ENCODE measurements at regions not wholly inside any gene's neighbourhood (a gene's known extent, or its start where the extent isn't known, plus 50 kb on each side); places are given as distances from the start of the nearest gene placed in this dataset.

- TF ChIP-seq CTCF (conservative IDR thresholded peaks at IDR 0.05; ENCODE audit: low read depth, low read length), result no peak
- Histone ChIP-seq H3K4me1 (ENCODE audit: insufficient read depth, low read length, poor library complexity, severe bottlenecking) (no peaks in the 10 kb centered on the region), H3K36me3 (ENCODE audit: insufficient read depth, low read length, poor library complexity, severe bottlenecking) (no peaks in the 10 kb centered on the region), H3K4me3 (ENCODE audit: low read depth, low read length, poor library complexity, severe bottlenecking) (no peak overlapping the region), H3K27me3 (replicated peaks; ENCODE audit: insufficient read depth, low read depth, low read length, poor library complexity) (no peaks in the 10 kb centered on the region), H3K27ac (ENCODE audit: low read depth, low read length, poor library complexity, severe bottlenecking) (no peak overlapping the region), H3K9me3 (ENCODE audit: low read depth, low read length, poor library complexity, severe bottlenecking) (no peaks in the 10 kb centered on the region)
- DNase-seq (ENCODE audit: low spot score), result no peak
- BruUV-seq (replicated peaks), result no TSS peak
- intact Hi-C loops (cut with micrococcal nuclease; ENCODE audit: unreplicated experiment), result no loop called here
- ChIA-PET CTCF (no interaction called here), POLR2A (ENCODE audit: low non-redundant PET) (no interaction called here)
These were observed 635.1 kb upstream of the SLC39A10 start for GRCh38 chr2:195021711-195022507.

- POLR2A ChIA-PET (ENCODE audit: low non-redundant PET), result no interaction called here
- H3K4me3 ChIP-seq (ENCODE audit: low read depth, low read length, poor library complexity, severe bottlenecking), result no peak overlapping the region
- H3K4me1 ChIP-seq (ENCODE audit: insufficient read depth, low read length, poor library complexity, severe bottlenecking), result no peaks in the 10 kb centered on the region
- H3K36me3 ChIP-seq (ENCODE audit: insufficient read depth, low read length, poor library complexity, severe bottlenecking), result no peaks in the 10 kb centered on the region
- no peak for DNase-seq (ENCODE audit: low spot score)
- TF ChIP-seq EZH2 (IDR thresholded peaks at IDR 0.05; ENCODE audit: borderline replicate concordance, low read depth, low read length, poor library complexity, severe bottlenecking) (no peak), CTCF (conservative IDR thresholded peaks at IDR 0.05; ENCODE audit: low read depth, low read length) (no peak)
- no TSS peak for BruUV-seq (replicated peaks)
- no peaks in the 10 kb centered on the region for H3K27me3 ChIP-seq (replicated peaks; ENCODE audit: insufficient read depth, low read depth, low read length, poor library complexity)
- intact Hi-C loops (cut with micrococcal nuclease; ENCODE audit: unreplicated experiment), result no loop called here
- no peaks in the 10 kb centered on the region for H3K9me3 ChIP-seq (ENCODE audit: low read depth, low read length, poor library complexity, severe bottlenecking)
- no peak overlapping the region for H3K27ac ChIP-seq (ENCODE audit: low read depth, low read length, poor library complexity, severe bottlenecking)
- CTCF ChIA-PET, result no interaction called here
These were observed 638.6 kb upstream of the SLC39A10 start for GRCh38 chr2:195018462-195018861.

GRCh38 chr2:195017890-195018289 lies 639.1 kb upstream of the SLC39A10 start:
- POLR2A ChIA-PET (ENCODE audit: low non-redundant PET), result no interaction called here
- CTCF ChIA-PET, result no interaction called here
- no peaks in the 10 kb centered on the region for H3K9me3 ChIP-seq (ENCODE audit: low read depth, low read length, poor library complexity, severe bottlenecking)
- no peak overlapping the region for H3K27ac ChIP-seq (ENCODE audit: low read depth, low read length, poor library complexity, severe bottlenecking)
- intact Hi-C loops (cut with micrococcal nuclease; ENCODE audit: unreplicated experiment), result no loop called here
- no peaks in the 10 kb centered on the region for H3K27me3 ChIP-seq (replicated peaks; ENCODE audit: insufficient read depth, low read depth, low read length, poor library complexity)
- no peak overlapping the region for H3K4me3 ChIP-seq (ENCODE audit: low read depth, low read length, poor library complexity, severe bottlenecking)
- no TSS peak for BruUV-seq (replicated peaks)
- TF ChIP-seq CTCF (conservative IDR thresholded peaks at IDR 0.05; ENCODE audit: low read depth, low read length) (no peak), EZH2 (IDR thresholded peaks at IDR 0.05; ENCODE audit: borderline replicate concordance, low read depth, low read length, poor library complexity, severe bottlenecking) (no peak)
- H3K36me3 ChIP-seq (ENCODE audit: insufficient read depth, low read length, poor library complexity, severe bottlenecking), result no peaks in the 10 kb centered on the region
- DNase-seq (ENCODE audit: low spot score), result no peak
- no peaks in the 10 kb centered on the region for H3K4me1 ChIP-seq (ENCODE audit: insufficient read depth, low read length, poor library complexity, severe bottlenecking)
